PFSK-1 (cell line): ENCODE measurements at regions not wholly inside any gene's neighbourhood (a gene's known extent, or its start where the extent isn't known, plus 50 kb on each side); places are given as distances from the start of the nearest gene placed in this dataset.

Experiments
- FOXP2 ChIP-seq: optimal IDR thresholded peaks from 2 replicates; pipeline ENCODE3; 2011; ENCODE audit warnings: borderline replicate concordance, control low read depth, inconsistent platforms; ENCODE audit not compliant: insufficient read depth; ENCODE audit errors: extremely low read length, extremely low read depth
- POLR2AphosphoS5 ChIP-seq: IDR thresholded peaks from 2 replicates; pipeline ENCODE4 v1.6.1; 2012; ENCODE audit warnings: low read depth, mild to moderate bottlenecking, control low read depth, low read length, moderate library complexity
- SIN3A ChIP-seq: IDR thresholded peaks from 2 replicates; pipeline ENCODE4 v1.6.1; 2012; ENCODE audit warnings: mild to moderate bottlenecking, low read length, moderate library complexity, borderline replicate concordance; ENCODE audit not compliant: insufficient read depth
- TAF1 ChIP-seq: IDR thresholded peaks from 2 replicates; pipeline ENCODE4 v1.6.1; 2012; ENCODE audit warnings: low read length, control low read depth, borderline replicate concordance; ENCODE audit not compliant: insufficient read depth
- TF ChIP-seq, protein P1 (sequence below), 2 experiments: IDR thresholded peaks; 2 replicates each; pipeline versions ENCODE4 v1.6.1 to v1.8.0; 2011 to 2012; ENCODE audit warnings: low read depth in 2 of 2, low read length in 2 of 2, control low read depth in 1 of 2, inconsistent platforms in 1 of 2, mild to moderate bottlenecking in 1 of 2, moderate library complexity in 1 of 2; ENCODE audit not compliant: insufficient read depth in 1 of 2

DNA sequence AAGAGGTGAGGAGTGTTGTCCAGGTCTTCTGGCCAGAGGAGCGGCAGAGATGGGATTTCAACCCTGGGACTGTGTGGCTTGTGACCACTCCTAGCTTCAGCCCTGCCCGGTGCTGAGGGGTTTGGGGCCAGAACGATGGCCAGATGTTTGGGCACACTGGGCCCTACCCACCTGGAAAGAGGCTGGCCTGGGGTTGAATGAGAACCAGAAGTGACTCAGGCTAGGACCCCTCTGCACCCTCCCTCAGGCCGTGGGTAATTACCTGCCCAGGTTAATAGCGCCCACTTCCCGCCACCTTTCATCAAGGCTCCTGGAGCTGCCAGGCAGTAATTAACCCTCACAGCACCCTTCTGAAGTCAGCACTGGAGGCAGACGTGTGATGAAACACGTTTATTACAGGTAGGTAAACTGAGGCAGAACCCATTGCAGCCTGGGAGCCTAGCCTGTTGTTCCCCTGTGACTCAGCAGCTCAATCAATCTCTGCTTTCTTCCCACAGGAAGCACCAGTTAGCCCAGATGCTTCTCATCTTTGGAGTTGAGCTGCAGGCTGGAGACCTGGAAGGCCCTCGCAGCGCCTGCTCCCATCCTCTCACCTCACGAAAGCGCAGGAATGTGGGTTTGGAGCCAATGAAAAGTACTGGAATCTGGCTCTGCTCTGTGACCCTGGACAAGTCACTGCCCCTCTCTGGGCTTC is 120.8 kb downstream of the CEBPB start:
- TF ChIP-seq SIN3A = no peak
- TF ChIP-seq FOXP2 = no peak
- TF ChIP-seq POLR2AphosphoS5 = no peak
- TF ChIP-seq, protein P1, sequence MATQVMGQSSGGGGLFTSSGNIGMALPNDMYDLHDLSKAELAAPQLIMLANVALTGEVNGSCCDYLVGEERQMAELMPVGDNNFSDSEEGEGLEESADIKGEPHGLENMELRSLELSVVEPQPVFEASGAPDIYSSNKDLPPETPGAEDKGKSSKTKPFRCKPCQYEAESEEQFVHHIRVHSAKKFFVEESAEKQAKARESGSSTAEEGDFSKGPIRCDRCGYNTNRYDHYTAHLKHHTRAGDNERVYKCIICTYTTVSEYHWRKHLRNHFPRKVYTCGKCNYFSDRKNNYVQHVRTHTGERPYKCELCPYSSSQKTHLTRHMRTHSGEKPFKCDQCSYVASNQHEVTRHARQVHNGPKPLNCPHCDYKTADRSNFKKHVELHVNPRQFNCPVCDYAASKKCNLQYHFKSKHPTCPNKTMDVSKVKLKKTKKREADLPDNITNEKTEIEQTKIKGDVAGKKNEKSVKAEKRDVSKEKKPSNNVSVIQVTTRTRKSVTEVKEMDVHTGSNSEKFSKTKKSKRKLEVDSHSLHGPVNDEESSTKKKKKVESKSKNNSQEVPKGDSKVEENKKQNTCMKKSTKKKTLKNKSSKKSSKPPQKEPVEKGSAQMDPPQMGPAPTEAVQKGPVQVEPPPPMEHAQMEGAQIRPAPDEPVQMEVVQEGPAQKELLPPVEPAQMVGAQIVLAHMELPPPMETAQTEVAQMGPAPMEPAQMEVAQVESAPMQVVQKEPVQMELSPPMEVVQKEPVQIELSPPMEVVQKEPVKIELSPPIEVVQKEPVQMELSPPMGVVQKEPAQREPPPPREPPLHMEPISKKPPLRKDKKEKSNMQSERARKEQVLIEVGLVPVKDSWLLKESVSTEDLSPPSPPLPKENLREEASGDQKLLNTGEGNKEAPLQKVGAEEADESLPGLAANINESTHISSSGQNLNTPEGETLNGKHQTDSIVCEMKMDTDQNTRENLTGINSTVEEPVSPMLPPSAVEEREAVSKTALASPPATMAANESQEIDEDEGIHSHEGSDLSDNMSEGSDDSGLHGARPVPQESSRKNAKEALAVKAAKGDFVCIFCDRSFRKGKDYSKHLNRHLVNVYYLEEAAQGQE (IDR thresholded peaks at IDR 0.05; ENCODE audit: insufficient read depth in 1 of 2, low read depth in 2 of 2, low read length in 2 of 2) = no peak
- TF ChIP-seq TAF1 = no peak

DNA sequence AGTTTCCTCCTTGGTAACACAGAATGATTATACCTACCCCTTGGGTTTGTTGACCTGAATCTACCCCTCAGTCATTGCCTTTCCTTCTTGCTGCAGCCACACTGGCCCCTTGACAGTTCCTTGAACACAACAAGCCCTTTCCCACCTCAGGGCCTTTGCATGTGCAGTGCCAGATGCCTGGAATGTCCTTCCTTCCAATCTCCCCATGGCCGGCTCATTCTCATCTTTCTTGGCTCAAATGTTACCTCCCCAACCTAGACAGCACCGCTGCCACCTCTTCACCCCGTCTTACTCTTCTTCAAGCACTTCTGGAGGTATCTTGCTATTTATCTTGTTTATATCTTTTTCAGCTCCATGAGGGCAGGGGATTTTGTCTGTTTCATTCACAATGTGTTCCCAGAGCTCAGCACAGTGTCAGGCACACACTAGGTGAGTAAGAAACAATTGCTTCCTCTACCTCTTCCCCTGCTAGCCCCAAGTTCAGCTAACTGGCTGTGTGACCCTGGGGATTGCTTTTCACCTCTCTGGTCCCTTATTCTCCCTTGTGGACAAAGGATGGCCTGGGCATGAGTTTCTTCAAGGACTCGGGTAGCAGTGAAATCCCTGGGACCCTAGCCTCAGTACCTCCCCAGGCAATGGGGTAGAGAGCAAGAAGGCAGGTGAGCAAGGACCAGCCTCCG is 121.5 kb downstream of the CEBPB start:
- TF ChIP-seq, protein P1 (IDR thresholded peaks at IDR 0.05; ENCODE audit: insufficient read depth in 1 of 2, low read depth in 2 of 2, low read length in 2 of 2) = no peak
- no peak for TF ChIP-seq FOXP2
- no peak for TF ChIP-seq SIN3A
- no peak for TF ChIP-seq TAF1
- no peak for TF ChIP-seq POLR2AphosphoS5

DNA sequence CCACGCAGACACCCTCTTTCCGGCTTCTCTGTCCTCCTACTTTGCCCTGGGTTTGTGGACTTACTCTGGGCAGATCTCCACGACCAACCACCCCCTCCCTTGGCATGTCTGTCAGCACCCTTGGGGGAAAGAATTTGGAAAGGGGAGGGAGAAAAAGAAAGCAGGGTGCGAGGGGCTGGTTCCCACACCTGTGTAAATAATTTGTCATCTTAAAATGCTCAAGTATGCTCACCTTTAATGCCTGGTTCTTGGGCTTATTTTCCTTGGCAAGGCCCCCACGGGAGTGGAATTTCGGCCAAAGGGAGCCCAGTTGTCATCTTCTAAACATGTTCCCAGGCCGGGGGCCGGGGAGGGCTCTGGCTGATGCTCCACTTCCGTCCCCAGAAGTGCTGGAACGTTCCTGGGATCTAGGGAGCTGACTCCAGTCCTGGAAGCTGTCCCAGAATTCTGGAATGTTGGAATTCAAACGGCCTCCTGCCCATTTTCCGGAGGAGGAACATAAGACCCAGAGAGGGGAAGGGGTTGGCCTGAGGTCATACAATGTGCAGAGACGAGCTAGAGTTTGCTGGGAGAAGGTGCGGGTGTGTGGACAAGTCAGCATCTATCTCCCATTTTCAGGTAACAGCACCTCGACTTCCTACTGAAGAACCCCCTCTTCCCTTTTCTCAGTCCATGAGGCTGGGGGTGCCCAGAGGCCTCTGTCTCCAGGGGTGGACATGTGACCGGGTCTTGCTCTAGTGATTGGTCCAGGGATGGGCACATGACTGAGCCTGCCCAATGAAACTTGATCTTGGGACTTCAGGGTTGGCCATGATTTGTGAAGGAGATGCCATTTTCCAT is 122.3 kb downstream of the CEBPB start:
- no peak for TF ChIP-seq FOXP2
- no peak for TF ChIP-seq POLR2AphosphoS5
- TF ChIP-seq, protein P1 (IDR thresholded peaks at IDR 0.05; ENCODE audit: insufficient read depth in 1 of 2, low read depth in 2 of 2, low read length in 2 of 2) = no peak
- TF ChIP-seq SIN3A = no peak
- no peak for TF ChIP-seq TAF1

DNA sequence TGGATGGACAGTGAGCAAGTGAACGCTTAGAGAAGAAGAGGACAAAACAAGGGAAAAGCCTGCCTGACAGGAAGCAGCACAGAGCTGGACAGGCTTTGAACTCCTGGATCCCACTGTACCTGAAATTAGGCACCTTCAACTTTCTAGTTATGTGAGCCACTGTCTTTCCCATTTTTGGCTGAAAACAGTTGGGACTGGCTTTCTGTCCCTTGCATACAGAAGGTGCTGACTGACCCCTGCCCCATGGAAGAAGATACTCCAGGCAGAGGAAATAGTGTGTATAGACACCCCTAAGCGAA is 122.8 kb downstream of the CEBPB start:
- TF ChIP-seq SIN3A (no peak), FOXP2 (no peak), POLR2AphosphoS5 (no peak)

DNA sequence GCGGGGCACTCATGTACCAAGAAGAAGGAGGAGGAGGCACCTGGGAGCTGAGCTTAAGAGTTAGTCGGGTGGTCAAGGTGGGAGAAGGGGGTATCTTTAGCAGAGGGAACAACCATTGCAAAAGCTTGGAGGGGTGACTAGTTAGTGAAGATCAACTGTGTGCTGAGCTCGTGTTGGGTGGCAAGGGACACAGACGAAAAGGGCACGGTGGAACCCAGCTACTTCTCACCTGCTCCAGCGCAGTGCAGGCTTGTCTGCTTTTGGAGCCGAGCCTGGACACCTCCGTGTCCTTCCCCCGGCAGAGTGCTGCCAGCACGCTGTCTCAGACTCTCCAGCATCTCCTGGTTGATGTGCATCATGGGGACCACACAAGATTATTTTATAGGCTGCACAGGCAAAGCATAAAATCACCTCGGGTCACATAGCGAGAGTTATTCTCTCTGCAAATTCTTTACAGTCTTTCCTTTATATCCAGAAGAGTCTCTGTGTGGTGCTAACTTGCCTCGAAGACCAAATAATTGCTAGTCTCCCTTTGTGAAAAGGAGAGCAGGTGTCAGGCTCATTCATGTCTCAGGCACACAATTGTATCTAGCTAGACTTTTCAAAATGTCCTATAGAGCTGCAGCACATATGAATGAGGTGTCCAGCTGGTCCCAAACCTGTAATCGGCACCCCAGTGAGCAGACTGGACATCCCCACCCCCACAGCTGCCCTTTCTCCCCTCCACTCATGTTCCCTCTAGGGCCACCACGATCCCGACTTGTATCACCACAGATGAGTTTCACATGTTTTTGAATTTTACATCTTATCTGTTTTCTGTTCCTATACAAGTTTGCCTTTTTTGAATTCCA is 123.4 kb downstream of the CEBPB start:
- TF ChIP-seq TAF1 (no peak), SIN3A (no peak), POLR2AphosphoS5 (no peak), FOXP2 (no peak)
- TF ChIP-seq, protein P1 (IDR thresholded peaks at IDR 0.05; ENCODE audit: insufficient read depth in 1 of 2, low read depth in 2 of 2, low read length in 2 of 2) = no peak
